Activated CD8-positive, alpha-beta memory T cell treated with anti-CD3 and anti-CD28 coated beads for 24 hours (primary cell): ENCODE measurements at regions not wholly inside any gene's neighbourhood (a gene's known extent, or its start where the extent isn't known, plus 50 kb on each side); places are given as distances from the start of the nearest gene placed in this dataset.
A peak's percentile ranks its signal among the peaks of the same experiment; 100 is the strongest.

Experiments used
- DNase-seq: peaks from one replicate; pipeline ENCODE4 v3.0.0-alpha.2; 2020

GRCh38 chr5:133853646-133854365 is 114.6 kb downstream of the C5orf15 start:
- DNase-seq: no peak

DNA sequence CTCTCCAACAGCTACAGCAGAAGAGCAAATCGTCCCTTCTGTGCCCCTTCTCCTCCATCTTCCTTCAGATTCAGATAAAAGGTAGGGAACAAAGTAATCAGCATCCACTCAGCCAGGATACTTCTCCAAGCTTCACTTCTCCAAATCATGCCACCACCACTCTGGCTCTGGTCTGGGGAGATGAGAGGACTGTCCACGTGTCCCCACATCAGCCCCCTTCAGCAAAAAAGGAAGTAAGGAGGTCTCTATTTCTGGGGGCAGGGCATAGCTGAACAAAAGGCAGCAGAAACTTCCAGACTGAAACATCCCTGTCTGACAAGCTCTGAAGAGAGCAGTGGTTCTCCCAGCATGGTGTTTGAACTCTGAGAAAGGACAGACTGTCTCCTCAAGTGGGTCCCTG is 116.9 kb downstream of the C5orf15 start:
- no peak for DNase-seq

GRCh38 chr5:133850811-133851210 is 117.6 kb downstream of the C5orf15 start:
- DNase-seq: no peak

DNA sequence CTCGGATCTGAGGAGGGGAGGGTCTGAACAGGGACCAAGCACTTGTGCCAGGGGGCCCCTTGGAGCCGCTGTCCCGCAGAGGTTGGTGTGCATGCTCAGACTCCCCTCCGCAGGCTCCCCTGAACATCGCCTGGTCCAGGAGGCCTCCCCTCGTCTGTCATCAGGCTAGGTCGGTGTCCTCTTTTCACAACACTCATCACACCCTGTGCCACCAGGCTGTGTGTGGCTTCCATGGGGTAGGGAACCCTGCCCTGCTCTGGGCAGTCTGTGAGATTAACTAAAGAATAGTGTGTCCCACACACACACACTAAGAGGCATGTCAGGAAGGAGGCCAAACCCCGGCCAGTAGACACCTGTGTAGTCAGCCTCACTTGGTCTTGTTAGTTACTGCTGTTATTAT is 119.3 kb downstream of the C5orf15 start:
- peak; percentile 46 for DNase-seq

- DNase-seq: peak; percentile 56
These were observed 120.0 kb downstream of the C5orf15 start for GRCh38 chr5:133848341-133848811.

- DNase-seq: peak; percentile 49
These were observed 120.5 kb downstream of the C5orf15 start for GRCh38 chr5:133847886-133848285.

GRCh38 chr5:133847301-133847700 is 121.1 kb downstream of the C5orf15 start:
- DNase-seq: peak; percentile 54

DNA sequence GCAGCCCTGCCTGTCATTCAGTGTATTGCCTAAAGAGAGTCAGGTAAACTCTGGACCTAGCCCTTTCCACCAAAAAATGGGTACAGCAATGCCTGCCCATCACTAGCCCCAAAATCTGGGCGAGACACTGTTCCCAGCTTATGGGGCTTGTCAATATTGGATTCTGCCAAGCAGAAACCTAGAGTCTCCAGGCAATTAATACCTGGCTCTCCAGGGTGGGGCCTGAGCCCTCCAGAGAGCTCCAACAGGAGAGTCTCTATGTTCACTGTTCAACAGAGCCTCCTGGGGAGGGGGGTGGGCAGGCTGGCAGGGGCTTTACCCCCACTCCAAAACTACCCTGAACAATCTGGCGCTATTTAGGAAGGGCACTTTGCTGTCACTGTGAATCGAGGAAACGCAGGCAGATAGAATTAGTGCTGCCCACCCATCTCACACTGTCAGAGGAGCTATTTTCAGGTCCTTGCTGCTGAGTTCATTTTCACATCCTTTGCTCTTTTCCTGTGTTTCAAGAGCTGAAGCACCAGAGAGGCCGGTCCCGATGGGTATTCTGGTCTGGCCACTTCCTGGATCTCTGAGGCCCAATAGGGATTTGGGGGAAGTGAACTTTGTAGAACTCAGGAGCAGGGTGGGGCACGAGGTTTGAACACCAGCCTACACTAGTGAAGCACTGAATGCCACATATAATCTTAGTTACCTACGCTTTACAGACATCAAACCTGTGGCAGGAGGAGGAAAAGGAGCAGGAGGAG is 121.8 kb downstream of the C5orf15 start:
- DNase-seq: peak; percentile 47

DNA sequence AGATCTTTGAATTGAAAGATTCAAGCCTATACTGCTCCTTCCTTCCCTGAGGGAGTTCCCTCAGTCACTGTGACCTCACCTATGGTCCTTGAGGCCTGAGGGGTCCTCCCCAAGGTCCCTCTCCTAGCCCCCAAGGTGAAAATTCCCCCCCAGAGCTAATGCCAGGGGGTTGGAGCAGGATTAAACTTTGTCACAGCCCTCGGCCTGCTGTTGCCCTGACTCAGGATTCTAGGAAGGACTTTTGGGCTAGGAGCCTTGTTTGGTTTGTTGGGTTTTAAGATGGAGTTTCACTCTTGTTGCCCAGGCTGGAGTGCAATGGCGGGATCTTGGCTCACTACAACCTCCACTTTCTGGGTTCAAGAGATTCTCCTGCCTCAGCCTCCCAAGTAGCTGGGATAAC is 123.2 kb downstream of the C5orf15 start:
- DNase-seq: peak; percentile 38

DNA sequence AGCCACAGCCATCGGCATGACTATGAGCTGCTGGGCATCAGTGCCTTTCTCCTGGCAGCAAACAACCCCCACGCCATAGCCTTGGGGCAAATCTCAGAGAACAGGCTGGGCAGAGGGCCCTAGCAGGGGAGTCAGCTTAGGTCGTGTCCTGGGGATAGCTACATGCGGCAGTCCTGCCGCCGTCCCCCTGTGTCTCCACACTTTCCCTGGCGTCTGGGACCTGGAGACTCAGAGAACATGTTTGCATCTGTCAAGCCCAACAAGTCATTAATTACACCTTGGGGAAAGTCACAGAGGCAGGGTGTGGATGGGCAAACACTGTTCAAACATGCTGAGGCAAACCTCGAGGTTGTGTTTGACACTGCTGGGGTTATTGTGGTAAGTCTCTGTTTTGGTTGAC is 123.6 kb downstream of the C5orf15 start:
- DNase-seq: no peak

DNA sequence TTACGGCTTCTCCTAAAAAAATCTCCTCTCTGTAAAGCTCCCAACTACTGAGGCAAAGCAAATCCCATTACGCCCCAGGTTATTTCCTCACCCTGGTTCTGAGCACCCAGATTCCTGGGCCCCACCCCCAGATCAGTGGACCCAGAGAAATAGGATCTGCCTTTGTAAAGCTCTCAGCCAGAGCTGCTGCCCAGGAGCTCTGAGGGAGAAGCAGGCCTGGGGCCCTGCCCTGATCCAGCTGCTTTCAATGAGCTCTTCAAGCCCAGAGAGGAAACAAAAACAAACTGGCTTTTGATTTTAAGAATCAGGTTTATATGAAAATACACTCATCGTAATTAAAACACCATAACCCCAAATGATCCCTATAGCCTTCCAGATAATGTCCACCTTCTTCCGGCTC is 124.5 kb downstream of the C5orf15 start:
- DNase-seq: no peak

- no peak for DNase-seq
These were observed 125.4 kb downstream of the C5orf15 start for GRCh38 chr5:133842846-133843611.

- no peak for DNase-seq
These were observed 126.3 kb downstream of the C5orf15 start for GRCh38 chr5:133841831-133842750.

DNA sequence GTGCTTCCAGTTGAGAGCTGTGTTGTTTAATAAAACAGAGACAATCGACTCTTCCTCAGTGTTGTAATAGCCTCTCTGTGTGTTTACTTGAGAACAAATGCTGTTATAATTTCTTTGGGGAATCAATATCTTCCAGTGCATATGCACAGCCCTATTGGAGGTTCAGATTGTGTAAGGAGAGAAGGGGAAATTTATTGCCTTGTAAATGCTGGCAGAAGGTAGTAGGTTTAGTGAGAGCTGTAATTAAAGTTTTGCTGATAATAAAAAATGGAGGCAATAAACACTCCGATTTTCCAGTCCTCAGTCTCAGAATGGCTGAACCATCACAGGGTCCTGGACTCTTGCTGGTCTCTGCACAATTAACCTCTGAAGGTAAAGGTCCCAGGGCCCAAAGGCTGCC is 128.3 kb downstream of the C5orf15 start:
- DNase-seq: no peak

DNA sequence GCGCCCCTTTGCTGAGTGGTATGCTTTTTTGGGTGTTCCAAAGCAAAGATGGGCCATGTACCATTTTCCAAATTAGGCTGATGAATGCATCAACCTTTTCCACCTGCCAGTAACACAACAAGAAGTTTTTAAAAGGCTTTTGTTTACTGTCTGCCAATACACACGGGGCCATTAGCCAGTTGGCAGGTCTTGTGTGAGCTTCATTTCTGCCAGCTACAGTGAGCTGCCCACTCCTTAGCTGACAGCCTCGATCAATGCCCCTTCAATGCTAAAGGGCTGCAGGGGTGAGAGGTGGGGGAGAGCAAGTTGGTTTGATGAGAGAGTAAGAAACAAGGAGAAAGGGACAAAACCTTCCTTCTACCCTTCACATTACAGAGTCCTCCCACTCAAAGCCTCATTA is 128.7 kb downstream of the C5orf15 start:
- DNase-seq: no peak

GRCh38 chr5:133839090-133839489 is 129.3 kb downstream of the C5orf15 start:
- DNase-seq: no peak

- no peak for DNase-seq
These were observed 130.1 kb downstream of the C5orf15 start for GRCh38 chr5:133838286-133838685.

- DNase-seq: no peak
These were observed 136.8 kb downstream of the C5orf15 start for GRCh38 chr5:133831491-133832224.

DNA sequence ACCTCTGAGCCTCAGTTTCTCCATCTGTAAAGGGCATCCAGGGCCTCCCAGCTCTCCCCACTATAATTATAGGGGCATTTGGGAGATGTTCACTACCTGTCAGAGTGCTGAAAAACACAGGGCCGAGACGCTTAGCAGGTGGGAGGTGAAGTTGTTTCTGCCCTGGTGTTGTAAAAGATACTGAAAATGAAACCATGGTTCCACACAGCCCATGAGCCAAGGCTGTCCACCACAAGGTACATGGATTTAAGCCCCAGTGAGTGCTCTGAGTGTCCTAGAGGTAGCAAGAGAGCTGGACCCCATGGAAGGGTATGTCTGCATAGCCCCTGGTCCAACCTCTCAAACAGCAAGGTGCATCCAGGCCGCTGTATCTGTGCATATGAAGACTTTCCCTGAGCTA is 137.5 kb downstream of the C5orf15 start:
- no peak for DNase-seq

DNA sequence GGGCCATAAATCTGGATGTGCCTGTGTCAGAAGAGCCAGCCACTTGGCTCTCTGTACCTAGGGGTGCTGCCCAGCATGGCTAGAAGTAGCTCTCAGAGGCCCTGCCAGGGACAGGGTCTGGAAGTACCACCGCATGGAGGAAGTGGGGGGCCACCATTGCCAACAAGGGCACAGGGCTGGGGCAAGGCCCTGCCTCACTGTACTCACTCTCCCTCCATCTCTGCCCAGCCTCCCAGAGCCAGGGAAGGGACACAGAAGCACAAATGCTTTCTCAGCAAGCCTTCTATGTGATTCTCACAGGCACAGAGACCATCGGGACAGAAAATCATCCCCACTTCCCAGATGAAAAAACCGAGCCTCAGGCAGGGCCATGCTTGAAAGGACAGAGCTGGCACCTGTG is 138.1 kb downstream of the C5orf15 start:
- DNase-seq: no peak

DNA sequence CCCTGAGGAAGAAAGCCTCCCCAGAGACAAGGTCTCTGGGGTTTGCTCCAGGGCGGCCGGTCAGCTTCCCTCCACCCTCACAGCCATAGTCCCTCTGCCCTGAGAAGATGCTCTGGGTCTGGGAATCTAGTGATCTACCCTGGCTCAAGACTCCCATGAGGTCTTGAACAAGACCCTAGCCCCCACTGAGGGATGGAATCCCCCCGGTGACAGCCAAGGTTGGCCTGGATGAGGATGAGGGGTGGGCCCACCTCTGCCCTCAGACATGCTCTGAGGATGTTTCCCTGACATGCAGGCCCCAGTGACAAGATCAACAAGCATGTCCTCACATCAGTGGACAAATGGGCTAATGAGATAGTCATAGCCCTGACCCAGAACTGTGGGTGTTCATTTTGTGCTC is 138.6 kb downstream of the C5orf15 start:
- no peak for DNase-seq

GRCh38 chr5:133828722-133829121 is 139.7 kb downstream of the C5orf15 start:
- DNase-seq: no peak
